Stimulated activated CD4-positive, alpha-beta T cell treated with anti-CD3 and anti-CD28 coated beads, Interleukin-4, amount 100 ng/mL, for 24 hours (primary cell): ENCODE measurements at regions not wholly inside any gene's neighbourhood (a gene's known extent, or its start where the extent isn't known, plus 50 kb on each side); places are given as distances from the start of the nearest gene placed in this dataset.
A peak's percentile ranks its signal among the peaks of the same experiment; 100 is the strongest.
"Not testable (repeated sequence)": the region's sequence is repeated elsewhere in the genome, so short reads cannot be mapped to it uniquely, and the experiment has no call there.

Source experiments
- DNase-seq: peaks from one replicate; pipeline ENCODE4 v3.0.0-alpha.2; 2020

DNA sequence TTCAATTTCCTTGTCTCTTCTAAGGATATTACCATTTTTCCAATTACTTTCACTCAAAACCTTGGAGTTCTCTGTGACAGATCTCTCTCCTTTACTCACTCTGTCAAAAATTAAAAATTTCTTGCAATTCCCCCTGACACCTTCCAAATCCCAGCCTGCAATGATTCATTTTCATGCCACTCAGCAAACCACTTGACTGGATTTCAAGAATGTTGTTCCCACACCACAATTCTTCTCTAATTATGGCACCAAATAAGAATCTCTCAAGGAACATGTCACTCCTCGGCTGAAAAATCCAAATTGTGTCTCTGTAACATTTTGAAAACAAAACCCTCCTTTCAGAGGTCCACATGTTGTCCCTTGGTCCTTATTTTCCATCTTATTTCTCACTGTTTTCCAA lies 438.9 kb upstream of the ZP4 start:
- DNase-seq: no peak

DNA sequence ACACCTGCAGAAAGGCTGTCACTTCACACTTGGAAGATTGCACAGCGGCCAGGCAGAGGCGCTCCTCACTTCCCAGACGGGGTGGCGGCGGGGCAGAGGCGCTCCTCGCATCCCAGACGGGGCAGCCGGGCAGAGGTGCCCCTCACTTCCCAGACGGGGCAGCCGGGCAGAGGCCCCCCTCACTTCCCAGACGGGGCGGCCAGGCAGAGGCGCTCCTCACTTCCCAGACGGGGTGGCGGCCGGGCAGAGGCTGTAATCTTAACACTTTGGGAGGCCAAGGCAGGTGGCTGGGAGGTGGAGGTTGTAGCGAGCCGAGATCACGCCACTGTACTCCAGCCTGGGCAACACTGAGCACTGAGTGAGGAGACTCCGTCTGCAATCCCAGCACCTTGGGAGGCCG lies 436.3 kb upstream of the ZP4 start:
- DNase-seq: not testable (repeated sequence)

DNA sequence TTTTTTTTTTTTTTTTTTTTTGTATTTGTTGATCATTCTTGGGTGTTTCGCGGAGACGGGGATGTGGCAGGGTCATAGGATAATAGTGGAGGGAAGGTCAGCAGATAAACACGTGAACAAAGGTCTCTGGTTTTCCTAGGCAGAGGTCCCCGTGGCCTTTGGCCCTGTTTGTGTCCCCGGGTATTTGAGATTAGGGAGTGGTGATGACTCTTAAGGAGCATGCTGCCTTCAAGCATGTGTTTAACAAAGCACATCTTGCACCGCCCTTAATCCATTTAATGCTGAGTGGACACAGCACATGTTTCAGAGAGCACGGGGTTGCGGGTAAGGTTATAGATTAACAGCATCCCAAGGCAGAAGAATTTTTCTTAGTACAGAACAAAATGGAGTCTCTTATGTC lies 435.8 kb upstream of the ZP4 start:
- DNase-seq: not testable (repeated sequence)

DNA sequence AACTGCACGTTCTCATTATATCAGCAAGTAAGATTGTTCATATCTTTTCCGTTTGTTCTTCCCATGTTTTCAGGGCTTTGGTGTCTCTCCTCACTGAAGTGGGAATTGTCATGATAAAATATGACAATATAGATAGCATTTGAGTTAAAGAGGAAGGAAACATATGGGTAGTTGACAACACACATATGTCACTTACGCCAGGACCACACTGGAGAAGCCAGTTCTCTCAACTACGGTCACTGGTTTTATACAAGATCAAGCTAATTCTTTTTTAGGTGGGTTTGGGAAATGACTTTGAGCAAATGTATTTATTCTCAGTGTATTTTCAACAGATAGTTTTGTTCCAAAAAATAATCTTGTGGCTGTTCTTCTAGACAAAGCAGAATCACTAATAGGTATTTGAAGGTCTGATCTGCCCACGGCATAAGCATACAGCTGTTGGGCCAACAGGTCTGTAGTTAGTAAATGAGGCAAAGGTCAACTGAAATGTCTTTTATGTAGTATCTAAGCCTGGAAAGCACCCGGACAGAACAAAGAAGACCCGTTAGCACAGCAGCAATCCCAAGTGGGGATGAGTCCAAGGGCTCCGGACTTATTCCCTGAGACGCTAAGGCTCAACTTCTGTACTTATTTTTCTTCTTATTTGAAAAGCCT lies 433.6 kb upstream of the ZP4 start:
- DNase-seq: no peak

DNA sequence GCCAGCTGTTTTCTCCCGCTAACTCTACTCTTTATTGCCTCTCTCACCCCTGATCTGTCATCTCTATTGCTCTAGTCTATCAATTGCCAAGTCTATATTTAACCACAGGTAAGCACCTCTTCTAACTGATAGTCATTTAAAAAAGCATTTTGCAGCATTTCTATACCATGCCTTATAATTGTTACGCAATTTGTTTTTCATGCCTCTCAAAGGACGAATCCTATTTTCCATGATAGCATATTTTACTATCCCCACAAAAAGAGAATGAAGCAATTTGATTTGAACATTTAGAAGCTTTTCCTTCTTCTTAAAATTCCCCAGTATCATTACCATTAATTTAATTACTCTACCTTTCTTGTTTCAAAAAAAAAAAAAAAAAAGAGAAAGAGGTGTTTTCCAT lies 432.8 kb upstream of the ZP4 start:
- DNase-seq: no peak

DNA sequence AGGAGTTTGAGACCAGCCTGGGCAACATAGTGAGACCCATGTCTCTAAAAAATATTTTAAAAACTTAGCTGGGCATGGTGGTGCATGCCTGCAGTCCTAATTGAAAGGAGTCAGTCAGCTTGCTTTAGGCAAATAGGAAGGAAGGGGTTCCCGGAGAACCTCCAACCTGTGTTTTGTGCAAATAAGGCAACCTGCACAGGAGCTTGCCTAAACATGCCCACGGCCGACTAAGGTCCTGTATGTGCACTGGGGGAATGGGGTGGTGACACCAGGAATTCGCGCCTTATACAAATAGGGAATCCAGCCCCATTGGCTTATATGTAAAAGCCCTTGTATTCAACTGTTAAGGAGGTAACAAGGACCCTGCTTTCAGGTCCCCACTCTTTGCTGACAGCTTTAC lies 429.2 kb upstream of the ZP4 start:
- no peak for DNase-seq

DNA sequence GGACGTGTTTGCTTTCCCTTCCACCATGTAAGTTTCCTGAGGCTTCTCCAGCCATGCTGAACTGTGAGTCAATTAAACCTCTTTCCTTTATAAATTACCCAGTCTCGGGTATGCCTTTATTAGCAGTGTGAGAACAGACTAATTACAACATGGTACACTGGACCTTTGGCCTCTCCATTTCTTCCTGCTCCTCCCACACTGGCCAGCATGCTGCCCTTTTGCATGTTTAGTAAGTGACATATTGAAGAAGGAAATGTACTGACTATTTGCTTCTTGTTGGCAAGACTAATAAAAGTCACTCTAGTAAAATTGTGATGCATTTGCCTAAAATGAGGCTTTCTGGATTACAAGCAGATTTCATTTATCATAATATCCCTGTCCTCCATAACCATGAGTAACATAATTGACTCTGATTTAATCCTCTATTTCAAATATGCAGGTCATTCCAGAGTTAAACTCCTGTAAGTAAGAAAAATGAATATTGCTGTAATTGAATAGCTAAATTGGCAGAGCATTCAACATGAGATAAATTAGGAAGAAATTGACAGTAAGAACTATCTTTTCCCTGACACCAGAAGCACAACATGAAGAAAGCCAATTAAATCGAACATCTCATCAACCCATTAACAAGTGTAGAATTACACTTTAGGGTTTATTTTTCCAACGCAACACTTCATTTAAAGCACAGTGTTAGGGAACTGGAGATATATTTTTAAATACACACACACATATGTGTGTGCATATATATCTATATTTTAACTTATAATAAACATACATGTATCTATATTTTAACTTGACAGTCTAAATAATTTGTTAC lies 427.8 kb upstream of the ZP4 start:
- no peak for DNase-seq

DNA sequence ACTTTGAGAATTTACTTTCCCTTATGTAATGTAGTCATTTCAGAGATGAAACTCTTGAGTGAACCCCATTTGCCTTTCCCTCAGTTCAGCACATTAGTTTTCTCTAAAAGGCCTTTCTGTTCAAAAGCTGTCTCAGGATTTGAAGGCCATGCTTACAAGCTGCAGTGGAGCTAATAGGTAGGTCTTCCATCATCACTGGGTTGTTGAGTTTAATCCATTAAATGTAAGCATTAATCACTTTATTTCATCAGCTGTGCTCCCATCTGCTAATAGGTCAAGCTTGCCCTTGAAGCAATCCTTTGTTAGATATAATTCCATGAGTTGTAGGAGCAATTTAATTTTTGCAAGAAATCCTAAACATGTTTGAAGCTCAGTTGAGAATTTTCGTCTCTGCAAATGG lies 422.2 kb upstream of the ZP4 start:
- DNase-seq: no peak

DNA sequence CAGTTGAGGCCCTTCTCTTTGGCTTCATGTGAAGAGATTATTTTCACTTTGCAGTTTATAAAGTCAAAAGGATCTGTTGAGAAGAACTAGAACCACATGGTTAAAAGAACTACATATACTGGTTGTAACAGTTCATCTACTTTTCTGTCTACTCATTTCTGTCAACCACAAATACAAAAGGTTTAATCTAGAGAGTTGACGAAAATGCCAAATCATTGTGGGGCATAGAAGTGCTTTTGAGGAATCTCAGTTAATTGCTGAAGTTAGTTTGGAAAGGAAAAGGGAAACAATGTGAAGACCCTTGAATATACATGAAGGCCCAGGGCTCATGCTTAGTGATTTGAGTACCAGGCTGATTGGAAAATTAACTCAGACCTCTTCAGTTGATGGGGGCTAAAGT lies 415.7 kb upstream of the ZP4 start:
- DNase-seq: no peak

DNA sequence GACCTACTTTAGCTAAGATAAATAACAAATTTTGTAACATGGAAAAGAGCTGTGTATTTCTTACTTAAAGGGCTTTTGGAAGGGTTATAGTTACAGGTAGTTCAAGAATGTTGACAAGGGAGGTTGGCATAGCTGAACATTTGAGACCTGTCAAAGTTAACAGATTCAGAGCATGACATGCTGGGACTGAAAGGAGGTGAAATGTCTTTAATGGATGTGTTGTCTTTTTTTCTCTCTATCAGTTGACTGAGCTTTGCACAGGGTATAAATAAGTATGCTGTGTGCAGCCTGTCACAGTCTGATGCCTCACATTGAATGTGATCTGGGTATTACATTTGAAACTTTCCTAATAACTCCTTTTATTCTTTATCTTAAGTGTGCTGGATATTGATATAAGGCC lies 411.9 kb upstream of the ZP4 start:
- DNase-seq: no peak

DNA sequence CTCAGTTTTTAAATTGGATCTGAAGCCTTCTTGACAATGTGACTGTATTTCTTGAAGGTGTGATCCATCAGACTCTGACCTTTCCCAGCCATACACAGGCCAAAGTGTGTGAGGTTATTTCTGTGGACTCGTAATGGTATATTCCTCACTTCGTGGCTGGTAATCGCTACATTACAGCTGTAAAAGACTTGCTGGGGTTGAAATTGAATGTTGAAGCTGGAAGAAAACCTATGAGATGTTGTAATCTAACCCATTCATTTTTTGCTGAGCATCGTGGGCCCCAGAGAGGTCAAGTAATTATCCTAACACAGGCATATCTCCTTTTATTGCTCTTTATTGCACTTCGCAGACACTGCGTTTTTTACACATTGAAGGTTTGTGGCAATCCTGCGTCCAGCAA lies 405.6 kb upstream of the ZP4 start:
- no peak for DNase-seq

DNA sequence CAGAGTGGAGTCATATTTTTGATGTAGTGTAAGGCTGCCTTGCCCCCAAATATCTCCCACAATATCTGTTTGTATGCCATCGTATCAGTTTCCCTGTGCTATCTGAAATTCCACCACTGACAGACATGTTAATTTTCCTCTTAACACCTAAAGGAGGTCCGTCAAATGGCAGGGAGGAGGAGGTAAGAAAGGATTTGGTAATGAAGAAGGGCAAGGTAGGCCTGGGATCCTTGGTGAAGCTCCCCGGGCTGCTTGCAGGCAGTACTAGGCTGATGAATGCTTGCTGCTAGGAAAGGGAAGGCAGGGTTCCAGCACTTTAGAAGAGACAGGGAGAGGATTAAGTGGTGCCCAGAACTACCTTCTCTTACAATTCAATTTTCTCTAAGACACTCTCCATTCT lies 402.4 kb upstream of the ZP4 start:
- no peak for DNase-seq

DNA sequence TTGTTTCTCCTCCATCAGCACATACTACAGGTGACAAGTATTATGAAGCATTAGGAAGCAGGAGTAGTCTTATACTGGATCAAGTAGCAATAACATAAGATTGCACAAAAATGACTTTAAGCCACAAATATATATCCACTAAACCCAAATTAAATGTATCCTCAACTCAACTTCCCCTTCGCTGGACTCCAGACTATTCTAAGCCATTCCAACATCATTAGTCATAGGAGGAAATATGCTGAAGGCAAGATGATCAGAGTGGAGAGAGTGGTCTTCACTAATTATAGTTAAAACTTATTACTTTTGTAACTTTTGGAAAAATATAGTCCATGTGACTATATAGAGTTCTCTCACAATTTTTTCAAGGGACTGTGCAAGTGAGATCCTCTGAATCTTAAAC lies 390.7 kb upstream of the ZP4 start:
- no peak for DNase-seq

DNA sequence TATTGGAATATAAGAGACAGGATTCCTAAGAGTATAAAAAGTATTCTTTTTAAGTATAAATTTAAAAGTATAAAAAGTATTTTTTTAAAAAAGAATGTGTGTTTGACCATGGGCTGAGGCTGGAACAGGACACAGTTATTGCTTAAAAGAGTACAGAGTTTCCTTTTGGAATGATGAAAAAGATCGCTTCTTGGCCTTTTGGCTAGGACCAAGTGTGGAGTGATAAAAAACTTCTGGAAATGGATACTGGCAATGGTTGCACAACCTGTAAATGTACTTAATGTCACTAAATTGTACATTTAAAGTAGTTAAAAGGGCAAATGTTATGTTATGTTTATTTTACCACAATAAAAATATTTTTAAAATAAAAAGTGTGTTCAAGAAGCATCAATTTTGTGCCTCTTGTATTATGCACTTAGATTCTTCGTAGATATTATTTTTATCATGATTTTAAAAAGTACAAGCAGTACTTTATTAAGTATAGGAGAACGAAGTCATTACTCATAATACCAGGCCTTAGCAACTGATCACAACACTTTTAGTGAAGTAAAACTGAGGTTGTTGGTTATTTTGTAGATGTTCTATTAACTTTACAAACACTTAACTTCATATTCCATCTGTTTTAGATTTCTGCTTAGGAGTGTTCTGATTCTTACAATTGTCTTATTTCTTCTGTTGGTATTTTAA lies 389.1 kb upstream of the ZP4 start:
- DNase-seq: no peak

DNA sequence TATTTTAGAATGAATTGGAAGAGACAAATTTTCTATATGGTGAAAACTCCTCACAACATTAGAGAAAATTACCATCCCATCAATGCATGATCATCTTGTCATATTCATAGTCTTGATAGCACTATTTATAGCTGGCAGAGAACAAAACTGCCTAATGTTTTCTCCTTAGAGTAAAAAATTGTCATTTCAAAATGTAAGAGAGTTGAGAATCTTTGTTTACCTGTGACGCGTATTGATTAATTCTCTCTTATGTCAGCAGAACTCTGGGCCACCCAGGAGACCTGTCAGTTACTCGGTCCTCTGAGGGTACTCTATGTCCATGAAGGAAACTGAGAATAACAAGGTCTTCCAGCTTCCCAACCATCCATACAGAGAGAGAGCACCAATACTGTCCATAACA lies 381.4 kb upstream of the ZP4 start:
- no peak for DNase-seq

DNA sequence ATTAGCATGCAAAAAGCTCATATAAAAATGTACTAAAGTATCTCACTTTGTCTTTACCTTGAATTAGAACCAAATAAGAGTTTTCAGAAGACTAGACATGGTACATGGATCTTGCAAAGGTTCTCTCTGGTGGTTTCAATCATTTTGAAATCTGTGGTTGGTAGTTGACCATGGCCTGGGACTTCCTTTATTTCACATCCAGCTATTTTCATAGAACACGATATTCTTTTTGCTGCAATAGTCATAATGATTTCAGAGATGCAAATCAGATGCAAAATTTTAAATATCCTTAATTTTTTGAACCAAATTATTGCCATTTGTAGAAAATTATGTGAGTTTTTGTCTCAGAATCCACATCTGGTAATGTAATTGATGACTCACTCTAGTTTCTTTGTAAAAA lies 375.1 kb upstream of the ZP4 start:
- no peak for DNase-seq

DNA sequence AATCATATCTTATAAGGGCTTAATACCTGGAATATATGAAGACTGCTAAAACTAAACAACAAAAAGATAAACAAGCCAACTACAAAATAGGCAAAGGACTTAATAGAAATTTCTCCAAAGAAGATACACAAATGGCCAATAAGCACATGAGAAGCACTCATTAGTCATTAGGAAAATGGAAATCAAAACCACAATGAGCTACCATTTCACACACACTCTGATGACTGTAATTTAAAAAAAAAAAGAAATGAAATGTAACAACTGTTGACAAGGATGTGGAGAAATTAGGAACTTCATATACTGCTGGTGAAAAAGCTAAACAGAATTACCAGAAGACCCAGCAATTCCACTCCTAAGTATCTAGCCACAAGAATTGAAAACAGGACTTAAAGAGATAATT lies 374.2 kb upstream of the ZP4 start:
- no peak for DNase-seq

DNA sequence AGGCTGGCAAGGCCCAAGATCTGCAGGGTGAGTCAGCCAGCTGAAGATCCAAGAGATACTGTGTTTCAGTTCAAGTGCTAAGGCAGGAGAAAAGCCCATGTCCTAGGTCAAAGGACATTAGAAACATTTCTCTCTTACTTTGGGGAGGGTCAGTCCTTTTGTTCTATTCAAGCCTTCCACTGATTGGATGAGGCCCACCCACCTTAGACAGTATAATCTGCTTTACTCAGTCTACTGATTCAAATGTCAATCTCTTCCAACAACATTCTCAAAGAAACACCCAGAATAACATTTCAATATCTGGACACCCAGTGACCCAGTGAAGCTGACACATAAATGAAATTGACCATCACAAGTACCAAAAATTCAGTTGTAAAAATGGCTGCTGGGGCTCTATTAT lies 367.8 kb upstream of the ZP4 start:
- no peak for DNase-seq

DNA sequence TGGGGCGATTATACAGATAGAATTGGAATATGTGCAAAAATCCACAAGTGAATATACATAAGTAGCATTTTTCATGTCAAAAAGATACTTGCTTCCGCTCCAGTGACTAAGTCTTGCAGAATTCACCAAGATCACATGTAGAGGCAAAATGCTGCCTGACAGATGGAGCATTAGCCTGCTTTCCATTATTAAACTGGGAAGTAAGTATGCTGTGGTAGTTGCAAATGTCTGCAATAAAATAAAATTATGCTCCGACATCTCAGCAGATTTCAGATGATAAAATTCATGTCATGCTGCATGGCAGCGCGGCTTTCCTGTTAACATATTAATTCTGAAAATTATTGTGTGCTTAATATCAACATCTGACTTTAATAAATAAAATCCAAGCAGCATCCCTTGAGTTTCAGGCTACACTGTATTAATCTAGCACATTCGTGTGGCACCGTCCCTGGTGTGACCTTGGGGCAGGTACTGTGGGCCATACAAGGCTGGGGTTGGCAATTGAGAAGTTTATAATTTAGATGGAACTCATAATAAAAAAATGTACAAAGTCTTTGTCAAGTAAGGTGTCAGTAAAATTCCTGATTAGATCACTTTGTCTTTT lies 366.4 kb upstream of the ZP4 start:
- no peak for DNase-seq

DNA sequence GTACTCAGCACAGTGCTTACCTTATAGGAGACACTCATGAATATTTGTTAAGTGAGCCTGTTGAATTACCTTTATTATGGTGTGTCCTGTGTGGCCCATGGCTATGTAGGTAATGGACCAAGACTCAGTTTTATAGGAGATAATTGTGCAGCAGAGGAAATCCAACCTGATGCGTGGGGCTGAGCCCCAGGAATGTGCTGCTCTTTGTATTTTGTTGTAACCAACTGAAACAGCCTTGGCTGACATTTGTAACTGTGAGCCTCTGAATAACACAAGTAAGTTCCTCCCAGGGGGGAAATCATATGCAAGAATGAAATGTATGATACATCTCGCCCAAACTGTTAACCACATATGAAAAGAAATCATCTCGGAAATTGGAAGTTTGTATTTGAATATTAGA lies 364.2 kb upstream of the ZP4 start:
- no peak for DNase-seq

DNA sequence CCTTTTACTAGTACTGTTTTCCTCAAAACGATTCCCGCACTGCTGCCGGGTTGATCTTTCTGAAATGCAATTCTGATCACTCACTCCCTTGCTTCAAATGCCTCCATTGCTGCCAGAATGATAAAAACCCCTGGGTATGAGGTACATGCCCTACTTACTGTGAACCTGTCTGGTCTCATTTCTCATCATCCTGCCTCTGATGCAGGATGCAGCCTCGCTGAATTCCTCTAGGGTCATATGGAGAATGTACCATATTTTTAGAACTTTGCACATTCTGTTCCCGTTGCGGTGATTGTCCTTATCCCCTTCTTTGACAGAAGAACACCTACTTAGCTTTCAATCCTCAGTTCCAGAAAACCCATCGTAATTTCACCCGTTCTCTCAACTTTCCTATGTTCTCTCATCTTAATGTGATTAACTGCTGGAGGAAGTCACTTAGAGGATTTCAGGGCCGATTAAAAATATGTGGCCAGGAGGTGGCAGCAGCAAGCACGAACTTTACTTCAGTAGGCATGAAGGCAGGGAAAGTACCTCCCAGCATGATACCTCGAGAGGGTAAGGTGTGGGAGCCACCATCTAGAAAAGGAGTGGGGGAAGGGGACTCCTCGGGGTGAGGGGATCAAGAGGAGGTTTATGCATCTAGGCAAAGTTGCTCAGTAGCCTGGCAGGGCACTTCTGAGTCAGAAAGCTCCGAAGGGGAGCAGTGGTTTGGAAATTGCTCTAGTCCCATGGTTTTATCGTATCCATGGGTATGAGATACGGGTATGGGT lies 361.5 kb upstream of the ZP4 start:
- peak; percentile 15 for DNase-seq

DNA sequence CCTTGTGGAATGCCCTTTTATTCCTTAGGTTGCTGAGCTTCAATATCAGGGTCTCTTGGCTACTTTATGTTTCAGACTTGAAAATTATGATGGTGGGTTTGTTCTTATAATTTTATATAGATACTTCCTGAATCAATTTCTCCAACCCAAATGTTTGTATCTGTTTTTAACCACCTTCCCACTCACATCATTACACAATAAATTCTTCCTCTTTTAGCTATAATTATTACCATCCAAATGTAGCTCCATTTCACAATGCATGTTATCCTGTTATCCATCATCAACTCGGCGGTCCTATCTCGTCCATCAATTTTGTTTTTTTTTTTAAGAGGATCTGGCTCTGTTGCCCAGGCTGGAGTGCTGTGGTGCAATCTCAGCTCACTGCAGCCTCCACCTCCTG lies 357.6 kb upstream of the ZP4 start:
- no peak for DNase-seq

DNA sequence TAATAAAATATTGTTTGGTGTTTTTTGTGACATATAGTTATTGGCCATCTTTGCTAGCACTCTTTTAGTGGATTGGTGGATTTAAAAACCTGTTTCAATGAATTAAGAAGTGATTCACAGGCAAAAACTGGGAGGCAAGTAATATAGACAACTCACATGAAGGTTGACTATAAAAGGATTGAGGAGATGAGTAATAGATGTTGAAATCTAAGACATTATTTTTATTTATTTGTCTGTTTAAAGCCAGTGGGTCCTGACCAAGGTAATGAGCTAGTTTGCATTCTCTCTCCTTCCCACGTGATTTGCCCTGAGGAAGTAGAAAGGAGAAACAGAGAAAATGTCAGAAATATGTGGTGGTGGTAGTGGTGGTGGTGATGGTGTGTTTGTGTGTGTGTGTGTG lies 351.5 kb upstream of the ZP4 start:
- DNase-seq: no peak
